H9 (cell line): ENCODE measurements at regions not wholly inside any gene's neighbourhood (a gene's known extent, or its start where the extent isn't known, plus 50 kb on each side); places are given as distances from the start of the nearest gene placed in this dataset.
"Not testable (repeated sequence)": the region's sequence is repeated elsewhere in the genome, so short reads cannot be mapped to it uniquely, and the experiment has no call there.

Source experiments
- DNase-seq: peaks from one replicate; pipeline ENCODE4 v3.0.0-alpha.2; 2017
- H2AFZ ChIP-seq: one replicate; pipeline ENCODE4 v1.6.1; 2013; ENCODE audit warnings: mild to moderate bottlenecking, low read length, control low read depth, moderate library complexity
- H2AK5ac ChIP-seq: 2 replicates; pipeline ENCODE4 v1.6.1; 2013; ENCODE audit warnings: low read length, control low read depth, mixed read lengths; ENCODE audit not compliant: insufficient read length
- H2BK120ac ChIP-seq: one replicate; pipeline ENCODE4 v1.6.1; 2013; ENCODE audit warnings: low read depth, mild to moderate bottlenecking, low read length, control low read depth, inconsistent platforms; ENCODE audit not compliant: poor library complexity, severe bottlenecking
- H2BK12ac ChIP-seq: 2 replicates; pipeline ENCODE4 v1.6.1; 2013; ENCODE audit warnings: low read length, control low read depth, mixed read lengths, low read depth; ENCODE audit not compliant: insufficient read length
- H2BK15ac ChIP-seq: 2 replicates; pipeline ENCODE4 v1.6.1; 2013; ENCODE audit warnings: low read depth, low read length, control low read depth
- H2BK20ac ChIP-seq: one replicate; pipeline ENCODE4 v1.6.1; 2013; ENCODE audit warnings: low read depth, mild to moderate bottlenecking, low read length, control low read depth, inconsistent platforms; ENCODE audit not compliant: poor library complexity, severe bottlenecking
- H2BK5ac ChIP-seq: 2 replicates; pipeline ENCODE4 v1.6.1; 2013; ENCODE audit warnings: low read length, control low read depth, mixed read lengths; ENCODE audit not compliant: insufficient read length
- H3K14ac ChIP-seq: 2 replicates; pipeline ENCODE4 v1.6.1; 2013; ENCODE audit warnings: low read length, control low read depth; ENCODE audit not compliant: insufficient read depth
- H3K18ac ChIP-seq: 2 replicates; pipeline ENCODE4 v1.6.1; 2013; ENCODE audit warnings: low read depth, mild to moderate bottlenecking, mixed read lengths, low read length, control low read depth; ENCODE audit not compliant: insufficient read length
- H3K23ac ChIP-seq: 2 replicates; pipeline ENCODE4 v1.6.1; 2013; ENCODE audit warnings: low read length, control low read depth, mixed read lengths, low read depth; ENCODE audit not compliant: insufficient read length
- H3K23me2 ChIP-seq: 2 replicates; pipeline ENCODE4 v1.6.1; 2013; ENCODE audit warnings: low read depth, mild to moderate bottlenecking, mixed read lengths, low read length, control low read depth; ENCODE audit not compliant: insufficient read length, poor library complexity, severe bottlenecking
- H3K27ac ChIP-seq: 2 replicates; pipeline ENCODE4 v1.5.1; 2013; ENCODE audit warnings: low read length, control low read depth, mixed read lengths, low read depth; ENCODE audit not compliant: insufficient read length
- H3K27me3 ChIP-seq: 2 replicates; pipeline ENCODE4 v1.6.1; 2013; ENCODE audit warnings: low read length, control low read depth, inconsistent platforms; ENCODE audit not compliant: insufficient read depth
- H3K4ac ChIP-seq: 2 replicates; pipeline ENCODE4 v1.6.1; 2013; ENCODE audit warnings: low read depth, mild to moderate bottlenecking, control low read depth, inconsistent platforms, low read length, moderate library complexity
- H3K4me1 ChIP-seq: 2 replicates; pipeline ENCODE4 v1.6.1; 2013; ENCODE audit warnings: low read length, control low read depth, inconsistent platforms; ENCODE audit not compliant: insufficient read depth
- H3K4me2 ChIP-seq: 2 replicates; pipeline ENCODE4 v1.6.1; 2013; ENCODE audit warnings: low read length, control low read depth, mixed read lengths; ENCODE audit not compliant: insufficient read length, insufficient read depth
- H3K56ac ChIP-seq: 2 replicates; pipeline ENCODE4 v1.6.1; 2013; ENCODE audit warnings: low read depth, mild to moderate bottlenecking, mixed read lengths, low read length, control low read depth; ENCODE audit not compliant: insufficient read length
- H3K79me1 ChIP-seq: 2 replicates; pipeline ENCODE4 v1.6.1; 2013; ENCODE audit warnings: low read depth, mild to moderate bottlenecking, moderate library complexity, low read length, control low read depth, inconsistent platforms; ENCODE audit not compliant: insufficient read depth, poor library complexity, severe bottlenecking
- H3K79me2 ChIP-seq: 2 replicates; pipeline ENCODE4 v1.6.1; 2013; ENCODE audit warnings: low read length, control low read depth, inconsistent platforms; ENCODE audit not compliant: insufficient read depth
- H3K9ac ChIP-seq: 2 replicates; pipeline ENCODE4 v1.6.1; 2013; ENCODE audit warnings: low read length, control low read depth, mixed read lengths; ENCODE audit not compliant: insufficient read length; ENCODE audit errors: extremely low read depth
- H3K9me3 ChIP-seq: one replicate; pipeline ENCODE4 v1.6.1; 2013; ENCODE audit warnings: low read depth, low read length, inconsistent platforms; ENCODE audit not compliant: control insufficient read depth
- H3T11ph ChIP-seq: one replicate; pipeline ENCODE4 v1.6.1; 2013; ENCODE audit warnings: mild to moderate bottlenecking, low read length, control low read depth, inconsistent platforms
- H4K20me1 ChIP-seq: one replicate; pipeline ENCODE4 v1.6.1; 2013; ENCODE audit not compliant: control insufficient read depth, insufficient read length, insufficient read depth
- H4K5ac ChIP-seq: 2 replicates; pipeline ENCODE4 v1.6.1; 2013; ENCODE audit warnings: low read depth, mild to moderate bottlenecking, mixed read lengths, low read length, control low read depth; ENCODE audit not compliant: insufficient read length
- H4K8ac ChIP-seq: replicated peaks from 2 replicates; pipeline ENCODE4 v1.6.1; 2013; ENCODE audit warnings: low read length, control low read depth, mixed read lengths, low read depth; ENCODE audit not compliant: insufficient read length
- H4K91ac ChIP-seq: 2 replicates; pipeline ENCODE4 v1.6.1; 2013; ENCODE audit warnings: low read depth, mild to moderate bottlenecking, moderate library complexity, mixed read lengths, low read length, control low read depth; ENCODE audit not compliant: insufficient read length
- H3K27ac Mint-ChIP-seq, 3 experiments: 2 replicates in 2 of 3; 3 replicates in 1 of 3; pipeline ENCODE4 v1.8.0; 2020 to 2021; ENCODE audit warnings: mixed read lengths in 3 of 3, mild to moderate bottlenecking in 1 of 3, moderate library complexity in 1 of 3
- H3K27me3 Mint-ChIP-seq: 2 replicates; pipeline ENCODE4 v1.8.0; 2021; ENCODE audit warnings: low read depth, mild to moderate bottlenecking, moderate library complexity, mixed read lengths
- H3K36me3 Mint-ChIP-seq, 3 experiments: 2 replicates in 2 of 3; 3 replicates in 1 of 3; pipeline ENCODE4 v1.8.0; 2020 to 2021; ENCODE audit warnings: low read depth in 3 of 3, mixed read lengths in 3 of 3; ENCODE audit not compliant: insufficient read depth in 1 of 3
- H3K4me1 Mint-ChIP-seq, 2 experiments: 2 replicates each; pipeline ENCODE4 v1.8.0; 2020; ENCODE audit warnings: mixed read lengths in 2 of 2
- H3K4me3 Mint-ChIP-seq, 2 experiments: 2 replicates in 1 of 2; 3 replicates in 1 of 2; pipeline ENCODE4 v1.8.0; 2020 to 2021; ENCODE audit warnings: mild to moderate bottlenecking in 2 of 2, mixed read lengths in 2 of 2, moderate library complexity in 1 of 2
- H3K9me3 Mint-ChIP-seq, 2 experiments: 2 replicates in 1 of 2; 3 replicates in 1 of 2; pipeline ENCODE4 v1.8.0; 2020; ENCODE audit warnings: mild to moderate bottlenecking in 2 of 2, mixed read lengths in 2 of 2, moderate library complexity in 1 of 2
- WGBS: extraction: QIAGEN DNeasy Blood & Tissue Kit; methylation state at CpG from one replicate; pipeline ENCODE4 v1.1.7; 2013; ENCODE audit warnings: missing lambda C conversion rate, low lambda C conversion rate, mixed read lengths; ENCODE audit not compliant: insufficient read length; ENCODE audit errors: extremely low coverage; 5-methylcytosine and 5-hydroxymethylcytosine counted together
- TF ChIP-seq, protein P1 (sequence below): fragments of 200-600 bp; sonication (generic); conservative IDR thresholded peaks from 3 replicates; pipeline ENCODE4 v1.8.0; 2021; ENCODE audit warnings: antibody characterized with exemption, mild to moderate bottlenecking

DNA sequence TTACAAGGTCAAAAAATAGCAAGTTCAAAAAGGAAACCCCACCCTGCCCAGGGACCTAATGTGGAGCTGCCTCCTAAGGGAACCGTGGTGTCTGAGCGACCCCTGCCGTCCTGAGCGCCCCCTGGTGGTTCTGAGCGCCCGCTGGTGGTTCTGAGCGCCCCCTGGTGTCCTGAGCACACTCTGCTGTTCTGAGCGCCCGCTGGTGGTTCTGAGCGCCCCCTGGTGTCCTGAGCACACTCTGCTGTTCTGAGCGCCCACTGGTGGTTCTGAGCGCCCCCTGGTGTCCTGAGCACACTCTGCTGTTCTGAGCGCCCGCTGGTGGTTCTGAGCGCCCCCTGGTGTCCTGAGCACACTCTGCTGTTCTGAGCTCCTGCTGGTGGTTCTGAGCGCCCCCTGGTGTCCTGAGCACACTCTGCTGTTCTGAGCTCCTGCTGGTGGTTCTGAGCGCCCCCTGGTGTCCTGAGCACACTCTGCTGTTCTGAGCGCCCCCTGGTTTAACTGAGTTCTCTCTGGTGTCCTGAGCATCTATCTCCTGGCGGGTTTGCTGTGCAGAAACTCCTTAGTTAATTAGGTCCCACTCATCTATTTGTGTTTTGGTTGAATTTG, 1137.5 kb downstream of the TMEM121 start:
- H3T11ph ChIP-seq, H3K27me3 Mint-ChIP-seq, H3K79me1 ChIP-seq, H2BK20ac ChIP-seq, H2BK5ac ChIP-seq, H3K27ac Mint-ChIP-seq, DNase-seq, H2BK15ac ChIP-seq, H2BK12ac ChIP-seq, H3K4ac ChIP-seq, H3K56ac ChIP-seq, H3K4me1 ChIP-seq, H3K4me3 Mint-ChIP-seq, H3K18ac ChIP-seq, H4K91ac ChIP-seq, H3K4me1 Mint-ChIP-seq, H3K79me2 ChIP-seq, H2AK5ac ChIP-seq, H3K27ac ChIP-seq, H3K23ac ChIP-seq, H4K20me1 ChIP-seq, H3K27me3 ChIP-seq, H2AFZ ChIP-seq, H3K4me2 ChIP-seq, H4K8ac ChIP-seq, H3K23me2 ChIP-seq, H4K5ac ChIP-seq, H3K9ac ChIP-seq, H2BK120ac ChIP-seq, H3K14ac ChIP-seq: not testable (repeated sequence)
- peaks cover 84% of the 10 kb centered on the region for H3K9me3 ChIP-seq
- peaks cover 82 to 93% of the 10 kb centered on the region in 2 experiments for H3K9me3 Mint-ChIP-seq
- H3K36me3 Mint-ChIP-seq = peaks cover 19 to 24% (median 20%) of the 10 kb centered on the region in 3 experiments
- WGBS = no CpG with 5 or more reads among the region's 19 CpGs
- TF ChIP-seq, protein P1, sequence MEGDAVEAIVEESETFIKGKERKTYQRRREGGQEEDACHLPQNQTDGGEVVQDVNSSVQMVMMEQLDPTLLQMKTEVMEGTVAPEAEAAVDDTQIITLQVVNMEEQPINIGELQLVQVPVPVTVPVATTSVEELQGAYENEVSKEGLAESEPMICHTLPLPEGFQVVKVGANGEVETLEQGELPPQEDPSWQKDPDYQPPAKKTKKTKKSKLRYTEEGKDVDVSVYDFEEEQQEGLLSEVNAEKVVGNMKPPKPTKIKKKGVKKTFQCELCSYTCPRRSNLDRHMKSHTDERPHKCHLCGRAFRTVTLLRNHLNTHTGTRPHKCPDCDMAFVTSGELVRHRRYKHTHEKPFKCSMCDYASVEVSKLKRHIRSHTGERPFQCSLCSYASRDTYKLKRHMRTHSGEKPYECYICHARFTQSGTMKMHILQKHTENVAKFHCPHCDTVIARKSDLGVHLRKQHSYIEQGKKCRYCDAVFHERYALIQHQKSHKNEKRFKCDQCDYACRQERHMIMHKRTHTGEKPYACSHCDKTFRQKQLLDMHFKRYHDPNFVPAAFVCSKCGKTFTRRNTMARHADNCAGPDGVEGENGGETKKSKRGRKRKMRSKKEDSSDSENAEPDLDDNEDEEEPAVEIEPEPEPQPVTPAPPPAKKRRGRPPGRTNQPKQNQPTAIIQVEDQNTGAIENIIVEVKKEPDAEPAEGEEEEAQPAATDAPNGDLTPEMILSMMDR = peak; percentile 58
